ENCODE measurements at regions not wholly inside any gene's neighbourhood (a gene's known extent, or its start where the extent isn't known, plus 50 kb on each side); places are given as distances from the start of the nearest gene placed in this dataset.

DNA sequence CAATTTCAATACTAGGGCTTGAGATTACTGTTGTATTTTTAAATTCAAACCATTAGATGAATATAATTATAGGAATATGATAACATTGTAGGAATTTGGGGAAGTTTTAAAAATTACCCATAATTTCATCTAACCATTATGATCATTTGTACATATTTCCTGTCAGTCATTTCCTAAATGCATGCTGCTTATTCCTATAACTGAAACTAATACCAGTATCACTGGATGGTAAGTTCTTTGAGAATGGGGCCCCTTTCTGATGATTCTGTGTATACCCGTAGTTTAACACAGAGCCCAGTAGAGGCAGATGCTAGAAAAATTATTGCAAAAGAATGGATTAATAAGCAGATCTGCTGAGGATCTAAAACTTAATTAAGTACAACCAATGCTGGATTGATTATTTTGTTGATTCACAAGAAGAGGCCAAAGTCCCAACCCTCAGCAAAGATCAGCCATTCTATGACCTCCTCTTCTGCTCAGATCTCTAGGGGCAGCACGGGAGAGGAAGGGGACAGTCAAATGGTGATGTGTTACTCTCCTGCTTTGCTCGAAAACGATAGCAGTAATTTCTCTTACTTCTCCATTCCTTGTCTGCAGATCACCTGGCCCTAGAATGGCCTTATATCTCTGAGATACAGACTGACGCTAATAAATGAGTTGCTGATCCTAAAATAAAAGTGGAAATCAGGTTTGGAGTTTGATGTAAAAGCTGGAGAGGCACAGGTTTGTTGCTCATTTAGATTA is 69.5 kb upstream of the PELI1 start:
- peak in 1 of 3 donors; percentile 6 for DNase-seq
- Mint-ChIP-seq H3K4me3 (peak overlapping the region in 3 of 5 donors; percentile 8 to 77 (median 19)), H3K4me1 (peaks cover 20 to 35% of the 10 kb centered on the region in 2 donors), H3K27me3 (ENCODE audit: low read depth in 3 of 3) (peaks cover 0 to 2% (median 0%) of the 10 kb centered on the region in 3 donors), H3K36me3 (no peaks in the 10 kb centered on the region), H3K9me3 (no peaks in the 10 kb centered on the region), H3K27ac (peak overlapping the region in 1 of 6 donors; percentile 15)

DNA sequence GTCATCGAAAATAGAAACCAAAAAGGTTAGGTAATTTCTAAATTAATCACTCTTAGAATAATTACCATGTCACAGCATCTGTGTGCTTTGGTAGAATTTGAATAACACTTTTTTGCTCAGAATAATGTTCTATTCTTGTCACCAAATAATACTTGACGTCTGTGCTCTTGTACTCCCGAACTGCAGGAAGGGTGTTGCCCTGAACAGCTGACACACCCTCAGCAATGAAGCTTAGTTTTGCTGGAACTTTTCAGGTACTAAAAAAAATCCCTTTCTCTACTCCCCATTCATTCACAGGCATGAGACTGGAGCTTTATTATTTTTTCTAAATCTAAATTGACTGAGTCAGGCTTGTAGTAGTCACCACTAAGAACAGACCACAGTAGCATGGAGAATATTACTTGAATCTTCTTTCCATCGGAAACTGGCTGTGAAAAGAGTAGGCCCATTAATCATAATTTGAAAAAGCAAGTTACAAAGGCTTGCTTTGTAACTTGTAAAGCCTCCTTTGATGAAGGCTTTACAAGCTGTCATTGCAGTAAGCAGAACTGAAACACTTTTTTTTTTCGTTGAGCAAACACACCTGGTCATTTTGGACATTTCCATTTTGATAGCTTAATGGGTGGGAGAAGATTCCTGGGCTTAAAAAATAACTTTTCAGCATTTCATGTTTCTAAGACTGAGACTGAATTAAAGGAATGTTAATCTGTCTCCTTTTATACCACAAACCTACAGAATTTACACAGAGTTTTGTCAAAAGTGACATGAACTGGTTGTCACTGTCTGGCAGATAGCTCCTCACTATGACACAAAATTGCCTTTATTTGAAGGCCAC is 70.3 kb upstream of the PELI1 start:
- no peaks in the 10 kb centered on the region for H3K36me3 Mint-ChIP-seq
- H3K27ac Mint-ChIP-seq, result peak overlapping the region in 1 of 6 donors; percentile 80
- no peak for DNase-seq
- peaks cover 0 to 2% (median 0%) of the 10 kb centered on the region in 3 donors for H3K27me3 Mint-ChIP-seq (ENCODE audit: low read depth in 3 of 3)
- no peaks in the 10 kb centered on the region for H3K9me3 Mint-ChIP-seq
- H3K4me3 Mint-ChIP-seq, result peak overlapping the region in 2 of 5 donors; percentile 11 to 77
- H3K4me1 Mint-ChIP-seq, result peaks cover 20 to 35% of the 10 kb centered on the region in 2 donors

DNA sequence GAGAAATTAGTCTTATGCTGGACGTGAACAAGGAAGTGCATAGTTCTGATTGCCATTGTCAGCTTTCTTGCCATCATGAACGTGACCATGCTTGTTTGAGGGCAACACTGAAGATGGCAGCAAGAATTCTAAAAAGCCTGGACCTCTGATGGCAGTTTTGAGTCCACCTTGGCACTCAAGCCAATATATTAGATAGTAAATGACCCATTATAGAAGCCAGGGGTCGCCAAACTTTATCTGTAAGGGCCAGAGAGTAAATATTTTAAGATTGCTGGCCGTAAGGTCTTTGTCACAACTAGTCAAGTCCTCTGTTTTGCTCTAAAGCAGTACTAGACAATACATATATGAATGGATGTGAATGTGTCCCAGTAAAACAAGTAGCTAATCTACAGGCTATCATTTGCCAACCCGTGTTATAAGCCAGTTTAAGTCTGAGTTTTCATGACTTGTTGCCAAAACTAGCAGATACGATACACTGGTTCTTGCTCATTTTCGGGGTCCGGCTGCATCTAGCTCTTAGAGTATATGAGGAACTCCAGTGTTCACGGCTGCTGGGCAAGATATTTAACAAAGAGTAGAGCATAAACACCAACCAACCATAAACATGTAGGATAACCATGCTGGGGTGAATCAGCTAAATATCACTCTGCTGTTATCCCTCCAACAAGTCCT is 73.1 kb upstream of the PELI1 start:
- no peak overlapping the region for H3K4me3 Mint-ChIP-seq
- no peaks in the 10 kb centered on the region for H3K9me3 Mint-ChIP-seq
- H3K4me1 Mint-ChIP-seq, result peaks cover 16 to 27% of the 10 kb centered on the region in 2 donors
- H3K27ac Mint-ChIP-seq, result no peak overlapping the region
- no peak for DNase-seq
- no peaks in the 10 kb centered on the region for H3K27me3 Mint-ChIP-seq (ENCODE audit: low read depth in 3 of 3)
- no peaks in the 10 kb centered on the region for H3K36me3 Mint-ChIP-seq

DNA sequence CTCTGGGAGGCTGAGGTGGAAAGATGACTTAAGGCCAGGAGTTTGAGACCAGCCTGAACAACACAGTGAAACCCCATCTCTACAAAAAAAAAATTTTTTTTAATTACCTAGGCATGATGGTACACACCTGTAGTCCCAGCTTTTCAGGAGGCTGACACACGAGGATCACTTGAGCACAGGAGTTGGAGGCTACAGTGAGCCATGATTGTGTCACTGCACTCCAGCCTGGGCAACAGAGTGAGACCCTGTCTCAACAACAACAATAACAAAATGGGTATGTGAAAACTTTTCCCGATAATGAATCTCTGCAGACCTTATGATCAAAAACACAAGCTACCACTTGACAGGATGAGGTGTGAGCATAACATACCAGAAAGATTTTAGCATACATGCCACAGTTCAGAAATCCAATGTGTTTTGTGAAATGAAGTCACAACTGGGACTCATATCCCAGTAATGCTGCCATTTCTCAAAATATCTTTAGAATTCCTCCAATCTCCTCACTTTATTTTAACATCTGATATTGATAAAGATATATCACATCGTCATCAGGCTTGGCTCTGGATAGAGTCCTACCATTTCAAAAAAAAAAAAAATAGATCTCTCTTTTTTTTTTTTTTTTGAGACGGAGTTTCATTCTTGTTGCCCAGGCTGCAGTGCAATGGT is 74.0 kb upstream of the PELI1 start:
- H3K27ac Mint-ChIP-seq, result no peak overlapping the region
- H3K27me3 Mint-ChIP-seq (ENCODE audit: low read depth in 3 of 3), result no peaks in the 10 kb centered on the region
- peaks cover 11 to 18% of the 10 kb centered on the region in 2 donors for H3K4me1 Mint-ChIP-seq
- H3K4me3 Mint-ChIP-seq, result no peak overlapping the region
- H3K9me3 Mint-ChIP-seq, result no peaks in the 10 kb centered on the region
- DNase-seq, result no peak
- H3K36me3 Mint-ChIP-seq, result no peaks in the 10 kb centered on the region

DNA sequence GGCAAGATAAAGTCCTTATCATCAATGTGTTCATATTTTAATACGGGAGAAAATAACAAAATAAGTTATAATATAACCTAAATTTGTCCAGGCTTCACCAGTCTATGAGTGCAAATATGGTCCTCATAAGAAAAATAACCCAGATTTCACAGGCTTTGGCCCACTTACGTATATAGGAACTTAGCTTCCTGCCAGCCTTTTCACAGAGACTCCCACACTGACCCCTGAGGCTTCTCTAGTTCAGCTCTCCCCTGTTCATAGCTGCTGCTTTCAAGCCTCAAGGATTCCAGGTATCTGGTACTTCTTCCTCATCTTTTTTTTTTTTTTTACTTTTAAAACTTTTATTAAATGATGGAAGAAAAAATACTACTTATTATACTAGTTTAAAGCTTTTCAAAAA is 74.9 kb upstream of the PELI1 start:
- no peaks in the 10 kb centered on the region for H3K36me3 Mint-ChIP-seq
- no peak overlapping the region for H3K27ac Mint-ChIP-seq
- no peaks in the 10 kb centered on the region for H3K27me3 Mint-ChIP-seq (ENCODE audit: low read depth in 3 of 3)
- DNase-seq, result no peak
- H3K9me3 Mint-ChIP-seq, result no peaks in the 10 kb centered on the region
- H3K4me3 Mint-ChIP-seq, result no peak overlapping the region
- H3K4me1 Mint-ChIP-seq, result peaks cover 5 to 9% of the 10 kb centered on the region in 2 donors

DNA sequence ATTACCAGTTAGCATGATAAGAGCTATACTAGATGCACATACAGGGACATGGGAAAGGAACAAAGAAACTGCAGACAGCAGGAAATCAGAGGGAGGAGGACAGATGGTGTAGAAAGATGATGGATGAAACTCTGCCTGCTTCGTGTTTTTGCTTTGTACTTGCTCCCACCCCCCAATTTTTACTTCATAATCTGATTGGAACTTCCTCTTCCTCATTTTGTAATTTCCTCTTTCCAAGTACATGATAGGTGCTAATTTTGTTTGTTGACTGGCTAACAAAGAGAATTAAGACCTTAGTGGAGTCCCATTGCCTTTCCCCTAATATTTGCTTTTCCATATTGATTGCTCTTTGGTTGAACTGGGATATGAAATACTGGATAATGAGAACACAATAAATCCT is 76.0 kb upstream of the PELI1 start:
- Mint-ChIP-seq H3K9me3 (no peaks in the 10 kb centered on the region), H3K36me3 (no peaks in the 10 kb centered on the region), H3K27ac (no peak overlapping the region), H3K4me3 (no peak overlapping the region), H3K4me1 (no peaks in the 10 kb centered on the region), H3K27me3 (ENCODE audit: low read depth in 3 of 3) (no peaks in the 10 kb centered on the region)
- no peak for DNase-seq

DNA sequence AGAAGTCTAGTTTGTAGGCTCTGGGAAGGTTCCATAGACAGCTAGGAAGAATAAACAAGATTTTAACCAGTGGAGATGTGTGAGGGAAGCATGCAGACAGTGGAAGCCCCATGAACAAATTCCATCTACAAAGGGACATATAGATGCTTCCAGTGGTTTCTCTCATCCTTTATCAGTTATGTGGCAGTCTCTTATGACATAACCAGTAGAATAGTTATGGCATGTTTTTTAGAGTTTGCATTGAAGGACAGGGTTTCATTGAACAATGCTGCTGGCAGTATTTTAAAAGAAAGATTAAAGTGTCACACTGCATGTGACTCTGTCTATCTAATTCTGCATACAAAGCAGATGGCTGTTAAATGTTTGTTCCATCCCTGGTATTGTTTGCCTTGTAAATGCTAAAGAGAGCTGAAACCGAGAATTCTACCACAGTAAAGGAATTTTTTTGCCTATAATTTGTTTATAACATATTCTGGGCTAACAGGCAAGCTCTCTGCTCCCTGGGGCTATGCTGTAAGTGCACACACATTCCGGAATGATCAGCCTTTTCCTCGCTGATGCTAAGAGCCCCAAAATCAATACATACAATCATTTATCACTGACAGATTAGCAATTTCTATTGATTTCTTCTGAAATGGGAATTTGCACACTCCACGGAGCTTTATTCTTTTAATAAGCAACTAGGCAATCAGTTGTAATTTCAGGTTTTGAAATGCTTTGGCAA is 76.8 kb upstream of the PELI1 start:
- DNase-seq, result no peak
- Mint-ChIP-seq H3K9me3 (no peaks in the 10 kb centered on the region), H3K4me3 (no peak overlapping the region), H3K27ac (no peak overlapping the region), H3K4me1 (no peaks in the 10 kb centered on the region), H3K27me3 (ENCODE audit: low read depth in 3 of 3) (no peaks in the 10 kb centered on the region), H3K36me3 (no peaks in the 10 kb centered on the region)

DNA sequence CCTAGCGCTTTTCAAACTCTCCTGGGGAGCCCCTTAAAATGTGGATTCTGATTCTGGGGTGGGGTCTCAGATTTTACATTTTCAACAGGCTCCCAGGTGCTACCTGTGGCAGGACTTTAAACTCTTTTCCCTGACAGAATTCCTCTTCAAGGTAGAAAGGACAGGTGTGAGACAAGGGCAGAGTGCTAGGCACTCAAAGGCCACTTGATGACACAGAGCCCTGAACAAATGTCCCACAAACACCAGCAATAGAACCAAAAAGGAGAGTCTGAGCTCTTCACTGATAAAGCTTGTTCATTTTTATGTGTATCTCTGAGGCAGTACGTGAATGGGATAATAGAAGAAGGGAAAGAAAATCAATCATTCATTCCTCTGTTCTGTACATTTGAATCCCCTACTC is 77.7 kb upstream of the PELI1 start:
- no peaks in the 10 kb centered on the region for H3K36me3 Mint-ChIP-seq
- no peak overlapping the region for H3K4me3 Mint-ChIP-seq
- H3K27me3 Mint-ChIP-seq (ENCODE audit: low read depth in 3 of 3), result no peaks in the 10 kb centered on the region
- H3K9me3 Mint-ChIP-seq, result no peaks in the 10 kb centered on the region
- DNase-seq, result no peak
- no peak overlapping the region for H3K27ac Mint-ChIP-seq
- no peaks in the 10 kb centered on the region for H3K4me1 Mint-ChIP-seq

DNA sequence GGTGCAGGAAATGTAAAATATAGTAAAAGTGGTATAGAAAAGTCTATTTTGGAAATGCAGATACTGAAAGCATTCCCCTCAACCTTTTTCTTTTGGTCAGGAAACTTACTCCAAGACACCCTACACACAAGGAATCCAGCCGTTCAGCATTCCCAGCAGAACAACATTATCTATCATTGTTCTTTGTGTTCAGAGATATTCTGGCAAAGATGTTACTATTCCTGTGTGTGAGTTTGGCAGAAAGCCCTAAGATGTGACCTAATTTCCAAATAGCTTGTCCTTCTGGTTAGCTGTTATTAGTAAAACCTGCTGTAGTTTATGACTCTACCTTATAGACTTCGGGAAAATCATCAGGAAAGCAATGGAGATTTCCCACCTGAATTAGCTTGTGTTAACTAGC is 78.1 kb upstream of the PELI1 start:
- no peak for DNase-seq
- Mint-ChIP-seq H3K27me3 (ENCODE audit: low read depth in 3 of 3) (peaks cover 0 to 3% (median 0%) of the 10 kb centered on the region in 3 donors), H3K4me3 (no peak overlapping the region), H3K36me3 (no peaks in the 10 kb centered on the region), H3K9me3 (no peaks in the 10 kb centered on the region), H3K4me1 (no peaks in the 10 kb centered on the region), H3K27ac (no peak overlapping the region)

DNA sequence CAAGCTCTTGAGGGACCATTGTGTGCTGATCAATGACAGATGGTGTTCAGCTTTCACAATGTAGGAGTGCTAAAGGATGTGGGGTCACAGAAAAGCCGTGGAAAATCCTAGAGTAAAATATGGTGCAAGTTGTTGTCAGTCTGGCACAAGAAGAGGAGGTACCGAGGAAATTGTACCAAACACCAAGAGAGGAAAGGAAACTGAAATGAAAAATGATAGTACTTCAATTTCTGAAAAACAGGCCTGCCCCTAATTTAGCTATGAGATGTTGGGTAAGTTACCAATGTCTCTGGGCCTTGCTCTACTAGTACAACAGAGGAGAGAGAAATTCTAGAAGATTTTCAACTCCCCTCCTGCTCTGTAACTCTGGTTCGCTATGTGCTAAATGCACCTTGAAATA is 78.8 kb upstream of the PELI1 start:
- Mint-ChIP-seq H3K27ac (no peak overlapping the region), H3K9me3 (no peaks in the 10 kb centered on the region), H3K27me3 (ENCODE audit: low read depth in 3 of 3) (peaks cover 0 to 6% (median 0%) of the 10 kb centered on the region in 3 donors), H3K4me1 (peaks cover 4 to 5% of the 10 kb centered on the region in 2 donors), H3K36me3 (no peaks in the 10 kb centered on the region), H3K4me3 (no peak overlapping the region)
- DNase-seq, result no peak

DNA sequence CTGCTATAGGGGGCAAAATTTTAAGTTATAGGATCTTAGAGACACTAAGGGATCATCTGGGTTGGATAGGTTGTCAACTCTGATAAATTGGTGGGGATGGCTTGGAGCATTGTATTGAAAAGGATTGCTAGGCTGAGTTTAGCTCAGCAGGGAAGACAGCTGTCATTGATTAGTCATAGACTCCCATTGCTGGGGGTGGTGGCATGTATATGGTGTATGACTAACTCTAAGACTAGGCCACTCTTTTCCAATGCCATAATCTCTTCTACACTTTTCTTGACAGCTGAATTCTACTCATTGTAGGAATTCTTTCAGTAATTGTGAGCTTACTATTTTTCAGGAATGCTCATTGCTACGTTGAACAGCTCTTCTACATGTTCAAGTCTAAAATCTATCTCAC is 81.3 kb upstream of the PELI1 start:
- Mint-ChIP-seq H3K27ac (no peak overlapping the region), H3K27me3 (ENCODE audit: low read depth in 3 of 3) (peaks cover 0 to 14% (median 6%) of the 10 kb centered on the region in 3 donors), H3K4me3 (no peak overlapping the region), H3K4me1 (peaks cover 11 to 15% of the 10 kb centered on the region in 2 donors), H3K9me3 (no peaks in the 10 kb centered on the region), H3K36me3 (no peaks in the 10 kb centered on the region)
- no peak for DNase-seq

DNA sequence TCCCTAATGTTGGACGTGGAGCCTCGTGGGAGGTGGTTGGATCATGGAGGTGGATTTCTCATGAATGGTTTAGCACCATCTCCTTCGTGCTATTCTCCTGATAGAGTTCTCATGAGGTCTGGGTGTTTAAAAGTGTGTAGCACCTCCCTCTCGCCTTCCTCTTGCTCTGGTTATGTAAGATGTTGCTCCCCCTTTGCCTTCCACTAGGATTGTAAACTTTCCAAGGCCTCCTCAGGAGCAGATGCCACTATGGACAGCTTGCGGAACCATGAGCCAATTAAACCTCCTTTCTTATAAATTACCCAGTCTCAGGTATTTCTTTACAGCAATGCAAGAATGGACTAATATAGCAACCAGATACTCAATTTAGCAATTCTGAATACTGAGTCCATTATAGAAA is 82.4 kb upstream of the PELI1 start:
- Mint-ChIP-seq H3K4me1 (peaks cover 11 to 15% of the 10 kb centered on the region in 2 donors), H3K27me3 (ENCODE audit: low read depth in 3 of 3) (peaks cover 0 to 18% (median 8%) of the 10 kb centered on the region in 3 donors), H3K36me3 (peaks cover 0 to 3% (median 0%) of the 10 kb centered on the region in 3 donors), H3K27ac (no peak overlapping the region), H3K9me3 (no peaks in the 10 kb centered on the region), H3K4me3 (no peak overlapping the region)
- no peak for DNase-seq

DNA sequence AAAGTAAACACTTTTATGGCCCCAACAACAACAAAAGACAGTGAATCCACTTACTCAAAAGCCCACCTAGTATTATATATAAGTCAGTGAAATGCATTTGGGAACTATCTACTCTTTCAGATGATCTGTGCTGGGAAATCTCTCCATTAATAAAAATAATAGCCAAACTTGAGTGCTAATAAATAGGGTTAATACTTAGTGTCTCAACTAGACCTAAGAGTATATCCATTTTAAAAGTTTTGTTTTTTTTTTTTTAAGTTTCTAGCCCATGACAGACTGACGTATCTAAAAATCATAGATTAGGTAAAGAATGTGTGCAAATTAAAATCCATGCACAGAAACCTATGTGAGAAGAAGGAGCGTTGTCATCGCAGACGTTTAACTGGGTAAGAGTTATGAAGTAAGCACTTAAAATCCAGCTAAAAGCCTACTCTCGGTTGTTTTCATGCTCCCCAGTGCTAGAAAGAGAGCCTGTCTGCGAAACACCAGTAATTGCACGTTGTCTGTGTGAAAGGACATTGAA is 83.4 kb upstream of the PELI1 start:
- Mint-ChIP-seq H3K27me3 (ENCODE audit: low read depth in 3 of 3) (peaks cover 0 to 18% (median 8%) of the 10 kb centered on the region in 3 donors), H3K36me3 (peaks cover 0 to 3% (median 0%) of the 10 kb centered on the region in 3 donors), H3K27ac (no peak overlapping the region), H3K4me3 (peak overlapping the region; percentile 78 to 90 (median 85)), H3K4me1 (peaks cover 11 to 15% of the 10 kb centered on the region in 2 donors), H3K9me3 (no peaks in the 10 kb centered on the region)
- no peak for DNase-seq

Data from immature natural killer cell (primary cell).